Spleen (tissue), 7 donors: ENCODE measurements at regions not wholly inside any gene's neighbourhood (a gene's known extent, or its start where the extent isn't known, plus 50 kb on each side); places are given as distances from the start of the nearest gene placed in this dataset.

ENCODE experiments used
- CTCF ChIP-seq, 11 experiments: fragments of 200-600 bp in 7 of 11; fragments of 450-650 bp in 4 of 11; sonication (generic) in 4 of 11; IDR thresholded peaks in 8 of 11; conservative IDR thresholded peaks in 3 of 11; 1 replicate in 7 of 11; 2 replicates in 4 of 11; pipeline versions ENCODE4 v1.4.0 to v1.8.0; 2016 to 2021; ENCODE audit warnings: antibody characterized with exemption in 11 of 11, inconsistent platforms in 4 of 11, mild to moderate bottlenecking in 1 of 11
- POLR2A ChIP-seq, 3 donors: fragments of 450-650 bp; IDR thresholded peaks; one replicate each; pipeline ENCODE4 v1.5.1; 2017; ENCODE audit warnings: antibody characterized with exemption in 3 of 3, mild to moderate bottlenecking in 1 of 3
- POLR2AphosphoS5 ChIP-seq, 3 donors: sonication (generic); formaldehyde crosslinking; IDR thresholded peaks; one replicate each; pipeline ENCODE4 v1.5.1; 2017; ENCODE audit warnings: antibody characterized with exemption in 3 of 3
- donor health status: DM: no; HTN: no; CAD: no; lungs with moderate emphysema.
- donor health status: DM: no; HTN: no; CAD: no.
- donor health status: DM: no; HTN: no; CAD: no.

DNA sequence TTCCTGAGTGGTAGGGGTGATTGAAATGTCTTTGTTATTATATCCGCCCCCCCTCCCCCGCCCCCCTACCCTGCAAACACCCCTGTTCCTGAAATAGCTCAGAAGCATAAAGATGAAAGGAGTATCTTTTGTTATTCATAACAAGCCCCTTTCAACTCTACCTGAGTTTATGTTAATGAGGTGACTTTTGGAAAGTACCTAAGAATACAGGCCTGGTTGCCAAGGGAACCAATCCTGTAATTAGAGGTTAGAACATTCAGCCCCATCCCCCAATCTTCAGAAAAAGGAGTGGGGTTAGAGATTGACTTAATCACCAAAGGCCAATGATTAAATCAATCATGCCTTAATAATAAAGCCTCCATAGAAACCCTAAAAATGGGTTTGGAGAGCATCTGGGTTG is 979.2 kb upstream of the GJE1 start:
- TF ChIP-seq POLR2A (IDR thresholded peaks at IDR 0.05) (no peak), CTCF (IDR thresholded peaks at IDR 0.05 in 8 of 11, conservative IDR thresholded peaks at IDR 0.05 in 3 of 11) (no peak), POLR2AphosphoS5 (IDR thresholded peaks at IDR 0.05) (no peak)
